GM12873 (cell line): ENCODE measurements at regions not wholly inside any gene's neighbourhood (a gene's known extent, or its start where the extent isn't known, plus 50 kb on each side); places are given as distances from the start of the nearest gene placed in this dataset.

Experiments
- CTCF ChIP-seq: IDR thresholded peaks from 2 replicates; pipeline ENCODE4 v1.5.1; 2012; ENCODE audit warnings: low read depth, mild to moderate bottlenecking, moderate library complexity, low read length, control low read depth; ENCODE audit not compliant: insufficient read depth; ENCODE audit errors: missing control alignments

- TF ChIP-seq CTCF: no peak
Measured at GRCh38 chr5:5619546-5619945, 197.1 kb downstream of the ICE1 start.

- no peak for TF ChIP-seq CTCF
Measured at GRCh38 chr5:5617024-5617423, 194.5 kb downstream of the ICE1 start.

GRCh38 chr5:5616247-5616895, 193.9 kb downstream of the ICE1 start:
- TF ChIP-seq CTCF: no peak

- no peak for TF ChIP-seq CTCF
Measured at GRCh38 chr5:5615569-5615968, 193.1 kb downstream of the ICE1 start.

GRCh38 chr5:5613261-5613990, 190.9 kb downstream of the ICE1 start:
- peak; percentile 2 for TF ChIP-seq CTCF

- no peak for TF ChIP-seq CTCF
Measured at GRCh38 chr5:5612096-5612495, 189.6 kb downstream of the ICE1 start.

- no peak for TF ChIP-seq CTCF
Measured at GRCh38 chr5:5609935-5610334, 187.5 kb downstream of the ICE1 start.
